ENCODE measurements at regions not wholly inside any gene's neighbourhood (a gene's known extent, or its start where the extent isn't known, plus 50 kb on each side); places are given as distances from the start of the nearest gene placed in this dataset.
"Not testable (repeated sequence)": the region's sequence is repeated elsewhere in the genome, so short reads cannot be mapped to it uniquely, and the experiment has no call there.

DNA sequence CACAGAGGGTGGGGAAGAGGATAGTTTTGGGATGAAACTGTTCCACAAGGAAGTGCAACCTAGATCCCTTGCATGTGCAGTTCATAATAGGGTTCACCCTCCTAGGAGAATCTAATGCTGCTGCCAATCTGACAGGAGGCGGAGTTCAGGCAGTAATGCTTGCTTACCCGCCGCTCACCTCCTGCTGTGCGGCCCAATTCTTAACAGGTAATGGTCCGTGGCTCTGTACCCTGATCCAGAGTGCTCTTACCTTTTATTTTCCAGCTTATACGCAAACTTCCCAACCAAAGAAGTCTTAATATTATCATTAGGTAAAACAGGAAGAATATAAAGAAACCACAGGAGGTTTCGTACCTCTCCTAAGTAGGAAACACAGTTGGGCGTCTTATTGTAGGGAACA, 82.7 kb upstream of the CD302 start:
- DNase-seq: no peak

DNA sequence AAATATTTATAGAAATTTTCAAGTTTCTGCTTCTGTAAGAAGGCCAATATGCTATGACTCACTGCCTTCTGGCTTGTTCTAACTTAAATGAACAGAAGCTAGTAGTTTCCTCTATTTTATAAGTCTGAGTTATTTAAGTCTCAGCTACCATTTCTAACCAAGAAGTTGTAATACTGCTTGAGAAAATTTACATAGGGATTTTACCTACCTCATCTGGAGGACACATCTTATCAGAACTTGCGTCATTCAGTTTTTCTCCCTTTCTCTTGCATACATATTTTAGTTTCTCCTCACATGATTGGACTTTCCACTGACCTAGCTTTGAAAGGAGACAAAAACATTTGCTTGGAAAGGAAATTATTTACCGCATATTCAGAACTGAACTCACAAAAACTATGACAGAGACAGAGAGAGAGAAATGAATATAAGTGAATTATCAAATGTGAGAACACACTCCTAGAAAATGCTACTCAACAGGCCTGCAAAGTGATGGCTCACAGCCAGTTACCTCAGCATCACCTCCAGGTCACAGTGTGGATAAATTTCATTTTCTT, 81.1 kb upstream of the CD302 start:
- DNase-seq: no peak

DNA sequence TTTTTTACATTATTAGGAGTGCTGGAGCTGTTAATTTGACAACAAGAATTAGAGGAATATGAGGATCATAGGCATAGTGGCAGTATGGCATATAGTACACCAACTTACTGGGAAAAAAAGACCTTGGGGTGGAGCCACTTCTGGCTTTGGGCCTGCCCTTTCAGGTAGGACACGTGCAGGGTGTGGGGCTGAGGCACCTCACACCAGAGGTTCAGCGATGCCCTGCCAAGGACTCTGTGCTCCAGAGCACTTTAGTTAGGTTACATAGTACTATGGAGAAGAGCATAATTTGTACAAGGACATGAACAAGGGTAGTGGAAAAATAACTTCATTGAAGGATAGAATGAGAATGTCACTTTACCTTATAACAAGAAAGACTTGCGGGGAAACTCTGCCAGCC, 77.1 kb upstream of the CD302 start:
- DNase-seq: no peak

DNA sequence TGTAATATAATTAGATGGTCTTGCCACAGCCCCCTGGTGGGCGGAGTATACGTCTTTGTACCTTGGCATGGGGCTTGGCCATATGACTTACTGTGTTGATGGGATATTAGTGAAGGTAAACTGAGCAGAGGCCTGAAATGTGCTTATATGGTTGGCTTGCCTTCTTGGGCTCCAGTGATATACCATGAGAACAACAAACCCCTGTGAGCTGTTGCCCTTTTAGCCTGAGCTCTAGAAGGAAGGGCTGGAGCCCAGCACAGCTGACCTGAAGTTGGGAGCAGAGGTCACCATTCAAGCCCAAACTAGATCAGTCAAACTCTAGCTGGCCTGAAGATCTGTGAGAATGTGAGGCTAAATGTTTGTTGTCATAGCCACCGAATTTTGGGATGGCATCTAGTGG, 75.2 kb upstream of the CD302 start:
- no peak for DNase-seq

DNA sequence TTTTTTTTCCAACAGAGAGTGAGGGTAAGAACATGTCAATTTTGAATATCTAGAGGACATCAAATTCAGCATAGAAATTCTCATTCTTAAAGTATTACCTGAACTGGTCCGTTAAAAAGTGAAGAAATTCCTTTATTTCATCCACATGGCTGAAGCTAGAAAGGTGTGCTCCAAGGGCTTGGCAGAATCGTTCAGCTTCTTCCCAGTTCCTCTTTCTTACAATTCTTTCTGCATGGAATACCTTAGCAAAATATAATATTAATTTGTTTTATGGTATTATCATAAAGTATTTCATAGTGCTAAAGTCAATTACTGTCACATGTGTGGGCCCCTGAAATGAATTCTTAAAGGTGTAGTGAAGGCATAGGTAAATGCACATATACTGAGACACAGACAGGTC, 74.3 kb upstream of the CD302 start:
- no peak for DNase-seq

DNA sequence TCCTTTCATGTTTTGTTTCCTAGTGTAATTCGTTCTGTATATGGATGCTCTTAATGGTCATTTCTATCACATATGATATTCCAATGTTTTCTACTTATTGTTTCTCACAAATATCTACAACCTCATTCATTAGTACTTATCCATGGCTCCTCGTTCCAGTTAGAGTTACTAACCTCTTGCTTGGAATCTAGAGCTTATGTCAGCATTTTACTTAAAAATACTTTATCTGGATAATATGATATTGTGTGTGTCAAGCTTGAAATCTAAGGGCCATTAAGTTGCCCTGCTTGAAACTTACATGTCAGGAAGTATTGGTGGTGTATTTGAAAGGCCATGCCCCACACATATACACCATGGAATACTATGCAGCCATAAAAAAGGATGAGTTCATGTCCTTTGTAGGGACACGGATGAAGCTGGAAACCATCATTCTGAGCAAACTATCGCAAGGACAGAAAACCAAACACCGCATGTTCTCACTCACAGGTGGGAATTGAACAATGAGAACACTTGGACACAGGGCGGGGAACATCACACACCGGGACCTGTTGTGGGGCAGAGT, 70.7 kb upstream of the CD302 start:
- not testable (repeated sequence) for DNase-seq

DNA sequence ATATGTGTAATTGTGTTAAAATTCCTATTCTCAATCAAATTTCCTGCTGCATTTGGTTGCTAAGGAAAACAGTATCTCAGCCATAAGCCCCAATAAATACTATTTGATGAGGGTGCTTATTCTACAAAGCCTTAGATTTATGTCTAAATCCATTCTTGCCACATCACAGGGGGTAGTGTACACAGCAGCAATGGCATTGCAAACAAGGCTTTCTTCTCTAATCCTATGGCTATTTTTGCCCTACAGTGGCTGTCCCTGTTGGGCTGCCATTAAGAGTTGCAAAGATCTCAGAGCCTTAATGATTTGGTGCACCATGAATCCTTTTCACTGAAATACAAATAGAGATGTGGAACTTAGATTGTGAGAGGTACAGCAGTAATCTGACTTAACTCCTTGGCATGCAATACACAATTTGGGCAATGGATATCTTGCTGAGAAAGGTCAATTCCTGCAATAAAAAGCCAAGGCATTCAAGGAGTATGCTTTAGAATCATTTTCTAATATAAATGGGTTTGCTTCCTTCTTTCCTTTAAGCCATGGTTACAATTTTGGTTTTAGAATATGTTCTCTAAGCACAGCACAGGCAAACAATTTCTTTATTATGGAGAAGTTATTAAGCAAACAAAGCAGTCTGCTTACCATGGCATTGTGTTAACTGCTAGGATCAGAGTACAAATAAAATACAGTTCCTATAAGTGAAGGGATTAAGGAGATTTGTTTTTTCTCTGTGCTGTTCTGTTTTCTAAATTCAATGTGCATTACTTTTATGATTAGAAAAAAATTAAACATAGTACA, 69.8 kb upstream of the CD302 start:
- no peak for DNase-seq

DNA sequence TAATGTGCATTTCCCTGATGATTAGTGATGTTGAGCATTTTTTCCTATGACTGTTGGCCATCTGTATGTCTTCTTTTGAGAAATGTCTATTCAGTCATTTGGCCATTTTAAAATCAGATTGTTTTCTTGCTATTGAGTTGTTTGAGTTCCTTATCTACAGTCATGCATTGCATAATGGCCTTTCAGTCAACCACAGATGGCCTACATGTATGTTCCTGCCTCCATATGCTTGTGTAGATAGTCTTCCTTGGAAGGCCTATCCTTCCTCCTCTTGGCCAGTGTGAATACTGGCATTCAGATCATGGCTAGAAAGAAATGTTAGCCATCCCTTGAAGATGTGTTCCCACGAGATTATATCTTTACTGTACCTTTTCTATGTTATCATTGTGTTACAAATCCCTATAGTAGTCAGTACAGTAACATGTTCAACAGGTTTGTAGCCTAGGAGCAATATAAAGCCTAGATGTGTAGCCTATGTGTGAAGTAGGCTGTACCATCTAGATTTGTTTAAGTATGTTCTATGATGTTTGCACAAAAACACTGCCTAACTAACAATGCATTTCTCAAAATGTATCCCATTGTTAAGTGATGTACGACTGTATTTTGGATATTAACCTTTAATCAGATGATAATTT, 65.6 kb upstream of the CD302 start:
- no peak for DNase-seq

DNA sequence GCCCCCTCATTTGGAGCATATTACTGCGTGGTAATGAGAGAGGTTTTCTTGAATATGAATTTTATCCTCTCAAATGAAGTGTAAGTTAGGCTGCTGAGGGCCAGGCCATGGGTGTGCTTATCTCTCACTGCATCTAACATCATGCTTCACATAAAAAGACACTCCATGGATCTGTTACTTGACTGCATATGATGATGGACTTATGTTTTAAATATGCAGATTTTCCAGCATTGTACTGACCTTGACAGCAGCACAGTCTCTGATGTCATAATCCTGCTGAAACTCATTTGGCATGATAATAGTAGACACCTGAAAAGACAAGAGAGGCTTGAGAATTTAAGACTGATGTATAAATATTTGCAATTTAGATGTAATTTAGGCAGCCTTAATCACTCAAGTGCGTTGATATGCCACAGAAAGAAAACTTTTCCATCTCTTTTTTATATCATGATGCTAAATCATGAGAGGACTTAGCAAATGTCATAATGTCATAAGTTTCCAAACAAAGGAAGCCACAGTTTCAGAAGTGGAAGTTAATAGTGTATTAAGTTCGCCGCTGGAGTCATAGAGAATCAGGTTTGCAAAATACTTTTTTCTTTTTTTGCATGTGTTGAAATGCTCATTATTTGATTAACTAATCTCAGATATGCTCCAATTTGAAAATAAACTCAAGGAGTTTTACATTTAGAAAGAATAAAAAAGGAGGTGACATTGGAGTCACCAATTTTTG, 62.7 kb upstream of the CD302 start:
- DNase-seq: no peak

DNA sequence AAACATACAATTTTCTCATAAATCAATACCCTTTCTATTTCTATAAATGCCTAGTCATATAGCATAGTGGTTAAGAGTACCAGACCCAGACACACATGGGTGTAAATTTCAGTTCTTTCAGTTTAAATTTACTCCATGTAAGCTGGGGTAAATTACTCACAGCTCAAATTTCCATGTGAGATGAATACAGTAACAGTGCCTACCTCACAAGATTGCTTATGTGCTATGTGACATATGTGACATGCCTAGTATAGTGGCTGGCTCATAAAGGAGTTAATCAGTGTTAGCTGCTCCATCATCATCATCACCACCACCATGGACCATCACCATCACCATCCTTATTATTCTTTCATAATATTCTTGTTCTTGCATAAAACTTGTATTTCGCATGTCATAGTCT, 61.6 kb upstream of the CD302 start:
- no peak for DNase-seq

DNA sequence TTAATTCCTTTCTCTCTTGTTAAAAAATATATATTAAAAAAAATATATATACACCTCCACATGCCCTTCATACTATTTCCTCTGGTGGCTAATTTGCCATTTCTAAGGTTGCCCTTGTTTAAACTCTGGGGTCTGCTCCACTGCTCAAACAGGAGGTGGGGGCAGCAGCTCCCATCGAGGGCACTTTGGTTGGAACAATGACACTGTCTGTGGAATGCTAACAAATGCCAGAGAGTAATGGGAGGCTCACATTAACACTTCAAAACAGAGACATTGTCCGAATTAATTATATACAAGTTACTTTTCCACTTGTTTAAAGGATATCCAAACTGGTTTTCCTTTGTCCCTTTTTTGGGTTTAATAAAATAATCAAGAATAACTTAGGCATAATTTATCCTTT, 58.8 kb upstream of the CD302 start:
- no peak for DNase-seq

DNA sequence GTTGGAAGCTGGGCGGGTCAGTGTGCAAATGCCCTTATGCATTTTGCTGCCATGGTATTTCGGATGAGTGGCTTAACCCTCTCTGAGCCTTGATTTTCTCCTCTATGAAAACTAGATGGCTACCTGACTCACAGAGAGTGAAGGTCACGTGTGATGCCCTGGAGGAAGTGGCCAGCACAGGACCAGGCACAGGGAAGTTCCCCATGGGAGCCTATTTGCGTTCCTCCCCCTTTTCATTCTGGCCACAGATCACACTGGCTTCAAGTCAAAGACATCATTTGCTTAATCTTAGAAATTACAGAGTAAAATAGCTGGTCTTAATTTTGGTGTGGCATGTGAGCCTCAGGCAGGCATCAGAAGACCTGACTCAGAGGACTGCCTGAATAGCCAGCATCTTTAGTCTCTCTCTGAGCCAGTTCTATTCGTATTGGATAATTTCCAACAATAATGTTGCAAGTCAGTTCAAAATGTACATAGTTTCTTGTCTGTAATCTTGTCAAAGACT, 57.6 kb upstream of the CD302 start:
- DNase-seq: peak; percentile 10

DNA sequence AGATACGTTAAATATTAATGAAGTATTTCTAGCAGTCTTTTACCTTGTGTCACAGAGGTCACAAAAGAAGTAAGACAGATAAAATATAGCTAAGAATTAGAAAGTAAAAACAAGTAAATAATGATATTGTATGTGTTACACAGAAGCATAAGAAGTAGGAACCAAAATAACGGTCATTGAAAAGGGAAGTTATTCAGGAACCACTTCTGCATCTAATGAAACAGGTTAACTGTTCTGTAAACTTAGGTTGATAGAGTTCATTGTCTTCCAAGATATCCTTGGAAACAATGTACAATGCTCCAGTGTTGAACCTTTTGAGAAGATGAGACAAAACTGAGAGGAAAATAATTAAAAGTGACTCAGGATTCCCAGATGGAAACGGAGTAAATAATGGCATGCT, 57.1 kb upstream of the CD302 start:
- DNase-seq: no peak

DNA sequence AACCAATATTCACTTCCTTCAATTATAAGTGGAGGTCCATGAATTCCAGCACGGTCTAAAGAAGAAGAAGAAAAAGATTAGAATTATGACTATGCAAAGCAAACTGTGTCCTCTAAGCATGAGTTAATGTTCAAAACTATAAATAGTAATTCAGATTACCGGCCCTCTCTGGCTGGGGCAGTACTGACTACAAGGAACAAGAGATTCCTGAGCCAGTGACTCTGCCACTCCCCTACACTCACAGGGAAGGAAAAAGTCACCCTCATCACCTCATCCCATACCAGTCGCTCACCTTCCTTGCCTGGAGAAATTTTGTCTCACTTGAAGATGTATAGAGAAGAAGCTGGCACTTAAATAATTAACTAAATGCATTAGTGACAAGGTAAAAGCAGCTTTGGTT, 56.5 kb upstream of the CD302 start:
- DNase-seq: no peak

DNA sequence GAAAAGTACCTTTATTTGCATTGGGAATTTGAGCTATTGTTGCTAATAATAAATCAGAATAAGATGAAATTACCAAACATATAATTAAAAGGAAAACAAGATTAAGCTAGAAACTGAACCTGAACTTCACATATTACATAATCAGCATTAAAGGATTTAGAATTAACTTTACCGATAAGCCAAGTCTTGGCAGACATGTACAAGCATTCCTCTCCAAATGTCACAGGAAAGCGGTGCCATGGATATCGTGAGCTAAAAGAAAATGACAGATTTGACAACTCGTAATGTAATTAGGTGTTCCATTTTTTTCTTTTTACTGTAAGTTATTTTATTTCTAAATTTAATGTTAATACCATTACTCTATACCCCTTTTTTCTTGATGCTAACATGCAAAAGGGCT, 55.1 kb upstream of the CD302 start:
- no peak for DNase-seq

DNA sequence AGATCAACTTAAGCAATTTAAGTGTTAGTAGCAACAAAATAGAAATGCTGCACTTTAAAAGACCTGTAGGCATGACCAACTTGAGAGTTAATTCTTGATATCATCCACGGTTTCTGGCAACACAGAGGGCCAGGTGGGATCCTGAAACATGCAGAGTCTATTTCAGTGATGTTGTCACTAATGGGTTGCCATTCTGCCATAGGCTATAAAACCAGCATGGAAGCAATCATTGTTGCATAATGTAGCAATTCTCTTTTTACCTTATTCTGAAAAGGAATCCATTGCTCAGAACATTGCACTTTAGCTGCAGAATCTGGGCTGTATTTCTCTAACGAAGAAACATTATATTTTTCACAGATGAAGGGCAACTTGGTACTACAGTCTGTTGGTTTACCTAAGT, 53.9 kb upstream of the CD302 start:
- no peak for DNase-seq

DNA sequence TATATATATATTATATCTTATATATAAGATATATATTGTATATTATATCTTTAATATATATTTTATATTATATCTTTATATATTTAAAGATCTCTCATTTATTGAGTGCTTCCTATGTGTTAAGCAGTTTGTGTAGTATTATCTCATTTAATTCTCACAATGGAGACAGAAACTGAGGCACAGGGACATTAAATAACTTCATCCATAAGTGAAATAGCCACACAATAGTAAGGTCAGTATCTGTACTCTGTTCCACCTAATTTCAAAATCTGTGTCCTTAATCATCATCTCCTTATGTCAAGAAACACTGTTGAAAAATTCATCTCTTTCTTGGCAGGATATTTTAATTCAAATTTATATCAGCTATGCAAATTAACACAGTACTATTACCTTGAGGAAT, 52.8 kb upstream of the CD302 start:
- no peak for DNase-seq

DNA sequence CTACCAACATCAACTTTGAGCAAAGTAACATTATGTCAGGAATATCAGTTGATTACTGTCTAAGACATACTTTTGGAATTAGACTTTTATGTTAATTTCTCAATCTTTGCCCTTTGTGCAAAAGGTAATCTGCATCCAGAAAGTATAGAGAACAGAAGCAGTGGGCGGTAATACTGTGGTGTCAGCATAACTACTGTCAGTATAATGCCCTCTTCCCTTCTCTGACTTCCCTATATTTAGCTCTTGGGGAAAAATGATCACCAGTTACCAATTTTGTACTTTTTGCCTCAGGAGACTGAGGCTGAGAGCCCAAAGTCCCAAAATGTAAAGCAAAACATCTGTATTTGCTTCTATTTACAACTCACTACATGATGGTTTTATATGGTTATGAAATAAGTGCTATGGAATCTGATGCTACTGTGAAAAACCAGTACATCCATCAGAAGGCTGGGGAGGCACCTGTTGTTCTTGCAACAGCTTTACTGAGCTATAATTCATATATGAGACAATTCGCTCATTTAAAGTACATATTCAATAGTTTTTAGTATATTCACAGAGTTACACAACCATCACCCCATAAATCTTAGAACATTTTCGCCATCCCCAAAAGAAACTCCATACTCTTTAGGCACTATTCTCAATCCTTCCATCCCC, 51.3 kb upstream of the CD302 start:
- DNase-seq: no peak
